ENCODE measurements at regions not wholly inside any gene's neighbourhood (a gene's known extent, or its start where the extent isn't known, plus 50 kb on each side); places are given as distances from the start of the nearest gene placed in this dataset.
"Not testable (repeated sequence)": the region's sequence is repeated elsewhere in the genome, so short reads cannot be mapped to it uniquely, and the experiment has no call there.

DNA sequence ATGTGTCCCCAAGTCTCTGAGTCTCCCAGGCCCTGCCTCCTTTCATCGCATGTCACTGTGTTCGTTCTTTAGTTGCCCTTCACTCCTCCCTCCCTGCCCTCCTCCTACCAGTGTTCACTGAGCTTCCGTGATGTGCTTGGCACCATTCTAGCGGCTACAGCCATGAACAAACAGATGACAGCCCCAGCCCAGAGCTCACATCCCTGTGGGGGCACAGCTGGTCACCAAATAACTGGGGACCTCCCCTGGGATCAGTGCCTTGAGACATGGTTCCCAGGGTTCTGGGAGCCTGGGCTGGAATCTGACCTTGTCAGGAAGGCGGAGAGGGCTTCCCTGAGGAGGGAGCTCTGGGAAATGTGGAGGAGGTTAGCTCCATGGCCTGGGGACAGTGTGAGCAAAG lies 320.7 kb downstream of the PTPRU start:
- H3K27me3 Mint-ChIP-seq: no peaks in the 10 kb centered on the region
- intact Hi-C loops (cut with micrococcal nuclease): no loop called here
- no peaks in the 10 kb centered on the region for H3K4me1 Mint-ChIP-seq (ENCODE audit: low read depth)
- no peaks in the 10 kb centered on the region for H3K36me3 Mint-ChIP-seq (ENCODE audit: low read depth)
- peaks cover under 1% of the 10 kb centered on the region for H3K9me3 Mint-ChIP-seq
- H3K27ac Mint-ChIP-seq: no peak overlapping the region
- H3K4me3 Mint-ChIP-seq: no peak overlapping the region

DNA sequence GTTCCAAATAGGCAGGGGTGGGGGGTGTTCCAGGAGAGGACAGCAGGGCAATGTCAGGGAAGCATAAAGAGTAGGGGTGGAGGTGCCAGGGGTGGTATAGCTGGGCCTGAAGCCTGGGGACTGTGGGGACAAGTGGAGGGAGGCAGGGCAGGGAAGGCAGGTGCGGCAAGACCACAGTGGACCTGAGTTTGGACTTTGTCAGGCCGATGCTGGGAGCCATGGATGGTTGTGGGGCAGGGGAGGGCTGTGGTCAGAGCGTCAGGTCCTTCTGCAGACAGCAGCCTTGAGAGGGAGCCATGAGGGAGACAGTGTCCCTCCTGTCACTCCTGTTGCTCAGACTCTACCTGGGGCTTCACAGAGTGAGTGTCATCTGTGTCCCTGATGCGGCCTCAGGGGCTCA lies 320.3 kb downstream of the PTPRU start:
- intact Hi-C loops (cut with micrococcal nuclease): no loop called here
- no peak overlapping the region for H3K4me3 Mint-ChIP-seq
- H3K27ac Mint-ChIP-seq: no peak overlapping the region
- no peaks in the 10 kb centered on the region for H3K27me3 Mint-ChIP-seq
- no peaks in the 10 kb centered on the region for H3K36me3 Mint-ChIP-seq (ENCODE audit: low read depth)
- H3K9me3 Mint-ChIP-seq: no peaks in the 10 kb centered on the region
- H3K4me1 Mint-ChIP-seq (ENCODE audit: low read depth): no peaks in the 10 kb centered on the region

DNA sequence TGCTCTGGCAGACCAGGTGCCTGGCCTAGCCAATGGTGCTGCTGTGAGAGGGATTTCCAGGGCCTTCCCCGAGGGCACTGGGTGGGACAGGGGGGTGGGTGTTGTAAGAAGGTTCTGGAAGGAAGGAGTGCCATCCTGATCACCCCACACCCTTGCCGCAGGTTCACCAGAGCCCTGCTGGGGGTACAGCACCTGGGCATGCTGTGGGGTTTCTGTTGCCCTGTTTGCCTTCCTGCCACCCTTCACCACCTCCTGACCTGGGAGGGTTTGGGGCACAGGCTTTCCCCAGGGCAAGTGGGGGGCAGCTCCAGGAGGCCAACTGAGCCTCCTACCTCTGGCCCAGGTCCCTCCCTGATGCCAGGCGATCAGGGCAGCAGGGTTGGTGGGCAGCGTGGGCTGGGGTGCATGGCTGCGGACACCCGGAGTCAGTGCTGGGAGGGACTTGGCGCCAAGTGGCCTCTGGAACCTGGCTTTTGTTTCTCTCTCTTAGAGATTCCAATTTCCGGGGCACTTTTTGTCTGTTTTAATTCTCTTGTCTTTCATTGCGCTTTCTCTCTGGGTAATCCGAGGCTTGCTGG lies 318.8 kb downstream of the PTPRU start:
- H3K27ac Mint-ChIP-seq: no peak overlapping the region
- H3K27me3 Mint-ChIP-seq: no peaks in the 10 kb centered on the region
- no peaks in the 10 kb centered on the region for H3K4me1 Mint-ChIP-seq (ENCODE audit: low read depth)
- no peaks in the 10 kb centered on the region for H3K36me3 Mint-ChIP-seq (ENCODE audit: low read depth)
- no peaks in the 10 kb centered on the region for H3K9me3 Mint-ChIP-seq
- H3K4me3 Mint-ChIP-seq: no peak overlapping the region
- intact Hi-C loops (cut with micrococcal nuclease): no loop called here

DNA sequence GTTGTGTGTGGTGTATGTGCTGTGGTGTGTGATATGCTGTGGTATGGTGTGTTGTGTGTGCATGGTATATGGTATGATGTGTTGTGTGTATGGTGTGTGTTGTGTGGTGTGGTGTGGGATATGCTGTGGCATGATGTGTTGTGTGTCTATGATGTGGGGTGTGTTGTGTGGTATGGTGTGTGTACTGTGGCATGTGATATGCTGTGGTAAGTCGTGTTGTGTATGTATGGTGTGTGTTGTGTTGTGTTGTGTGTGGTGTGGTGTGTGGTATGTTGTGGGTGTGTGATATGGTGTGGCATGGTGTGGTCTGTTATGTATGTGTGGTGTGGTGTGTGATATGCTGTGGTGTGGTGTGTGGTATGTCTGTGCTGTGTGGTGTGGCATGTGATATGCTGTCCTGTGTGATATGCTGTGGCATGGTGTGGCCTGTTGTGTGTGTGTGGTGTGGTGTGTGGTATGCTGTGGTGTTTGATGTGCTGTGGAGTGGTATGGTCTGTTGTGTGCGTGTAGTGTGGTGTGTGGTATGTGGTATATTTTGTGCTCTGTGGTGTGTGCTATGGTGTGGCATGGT lies 318.0 kb downstream of the PTPRU start:
- Mint-ChIP-seq H3K36me3 (ENCODE audit: low read depth) (no peaks in the 10 kb centered on the region), H3K27ac (no peak overlapping the region), H3K27me3 (no peaks in the 10 kb centered on the region), H3K9me3 (no peaks in the 10 kb centered on the region), H3K4me3 (no peak overlapping the region), H3K4me1 (ENCODE audit: low read depth) (no peaks in the 10 kb centered on the region)
- intact Hi-C loops (cut with micrococcal nuclease): no loop called here

DNA sequence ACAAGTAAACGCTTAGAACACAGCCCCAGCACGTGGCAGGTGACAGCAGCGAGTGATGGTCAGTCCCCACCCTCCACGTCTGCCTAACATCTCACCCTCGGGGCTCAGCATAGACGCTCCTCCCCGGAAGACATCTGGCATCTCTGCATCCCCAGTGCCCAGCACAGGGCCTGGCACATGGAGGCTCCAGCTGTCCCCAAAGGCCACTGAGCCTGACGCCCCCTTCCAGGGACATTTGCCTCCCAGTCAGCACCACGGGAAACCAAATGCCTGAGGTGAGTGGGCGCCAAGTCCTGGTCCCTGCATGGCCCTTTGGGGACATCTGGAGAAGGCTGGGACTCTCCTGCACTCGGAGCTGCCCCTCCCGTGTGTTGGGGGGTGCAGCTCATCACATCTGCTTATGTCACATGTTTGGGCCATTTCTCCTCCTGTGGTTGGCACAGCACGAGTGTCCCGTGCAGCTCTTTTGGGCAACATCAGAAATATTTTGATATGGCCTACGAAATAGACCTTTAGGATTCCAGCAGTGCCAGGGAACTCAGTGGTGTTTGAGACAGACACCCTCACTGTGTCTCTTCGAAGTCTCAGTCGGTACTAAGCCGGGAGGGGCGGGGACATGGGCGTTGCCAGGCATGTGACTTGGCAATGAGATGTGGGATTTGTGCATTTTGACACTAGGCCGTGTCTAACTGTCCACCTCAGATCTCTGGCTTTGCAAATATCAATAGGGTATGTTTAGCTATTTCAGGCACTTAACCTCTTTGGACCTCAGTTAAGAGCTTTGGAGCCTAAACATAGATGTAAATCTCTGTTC lies 315.0 kb downstream of the PTPRU start:
- Mint-ChIP-seq H3K36me3 (ENCODE audit: low read depth) (no peaks in the 10 kb centered on the region), H3K27me3 (no peaks in the 10 kb centered on the region), H3K4me1 (ENCODE audit: low read depth) (no peaks in the 10 kb centered on the region), H3K9me3 (no peaks in the 10 kb centered on the region), H3K4me3 (no peak overlapping the region), H3K27ac (no peak overlapping the region)
- intact Hi-C loops (cut with micrococcal nuclease): no loop called here

DNA sequence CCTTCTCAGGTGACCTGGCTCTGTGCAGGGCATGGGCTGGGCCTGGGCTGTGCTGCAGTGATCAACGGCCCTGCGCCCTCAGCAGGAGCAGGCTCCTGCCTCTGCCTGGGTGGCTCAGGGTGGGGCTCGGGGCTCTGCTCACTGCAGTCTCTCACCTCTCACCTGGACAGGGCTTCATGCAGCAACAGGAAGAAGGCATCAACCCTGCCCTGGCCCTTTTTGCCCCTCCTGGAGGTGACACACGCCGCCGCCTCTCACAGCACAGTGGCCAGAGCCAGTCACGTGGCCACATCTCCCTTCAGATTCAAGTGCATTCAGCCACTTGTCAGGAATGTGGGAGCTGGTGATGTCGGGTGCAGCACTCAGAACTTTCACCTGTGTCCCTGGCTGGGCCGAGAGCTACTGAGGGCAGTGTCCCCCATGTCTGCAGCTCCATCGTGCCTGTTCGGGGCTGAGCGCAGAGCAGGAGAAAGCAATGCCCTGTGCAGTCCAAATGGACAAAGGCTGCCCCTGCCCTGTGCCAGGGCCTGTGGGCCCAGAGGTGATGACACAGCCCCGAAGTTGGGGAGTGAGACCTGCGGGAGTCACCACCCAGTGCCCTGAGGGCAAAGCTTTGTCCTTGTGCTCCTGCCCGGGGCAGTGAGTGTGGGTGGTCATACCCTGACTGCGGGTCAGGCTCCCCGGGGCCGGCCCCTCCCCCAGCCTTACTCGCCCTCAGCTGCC lies 314.0 kb downstream of the PTPRU start:
- H3K4me3 Mint-ChIP-seq: no peak overlapping the region
- H3K4me1 Mint-ChIP-seq (ENCODE audit: low read depth): no peaks in the 10 kb centered on the region
- H3K36me3 Mint-ChIP-seq (ENCODE audit: low read depth): no peaks in the 10 kb centered on the region
- intact Hi-C loops (cut with micrococcal nuclease): no loop called here
- no peaks in the 10 kb centered on the region for H3K27me3 Mint-ChIP-seq
- H3K9me3 Mint-ChIP-seq: no peaks in the 10 kb centered on the region
- no peak overlapping the region for H3K27ac Mint-ChIP-seq

DNA sequence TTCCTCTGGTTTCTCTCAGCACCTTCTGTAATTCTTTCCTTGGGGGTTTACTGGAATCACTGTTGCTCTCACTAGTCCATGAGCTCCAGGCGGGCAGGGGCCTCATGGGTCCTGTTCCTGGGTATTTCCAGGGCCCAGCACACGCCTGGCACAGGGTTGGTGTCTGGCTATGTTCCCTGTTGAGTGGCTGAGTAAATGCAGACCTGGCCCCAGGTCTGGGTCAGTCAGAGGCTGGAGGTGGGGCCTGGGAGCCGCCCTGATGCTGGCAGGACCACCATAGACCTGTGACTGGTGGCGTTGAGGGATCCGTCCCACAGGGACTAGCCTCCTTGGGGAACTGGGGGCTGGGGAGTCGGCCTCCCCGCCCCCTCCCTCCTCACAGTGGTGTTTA lies 313.4 kb downstream of the PTPRU start:
- H3K27ac Mint-ChIP-seq; H3K36me3 Mint-ChIP-seq (ENCODE audit: low read depth); H3K4me1 Mint-ChIP-seq (ENCODE audit: low read depth); H3K9me3 Mint-ChIP-seq; intact Hi-C loops (cut with micrococcal nuclease); H3K4me3 Mint-ChIP-seq; H3K27me3 Mint-ChIP-seq: not testable (repeated sequence)

DNA sequence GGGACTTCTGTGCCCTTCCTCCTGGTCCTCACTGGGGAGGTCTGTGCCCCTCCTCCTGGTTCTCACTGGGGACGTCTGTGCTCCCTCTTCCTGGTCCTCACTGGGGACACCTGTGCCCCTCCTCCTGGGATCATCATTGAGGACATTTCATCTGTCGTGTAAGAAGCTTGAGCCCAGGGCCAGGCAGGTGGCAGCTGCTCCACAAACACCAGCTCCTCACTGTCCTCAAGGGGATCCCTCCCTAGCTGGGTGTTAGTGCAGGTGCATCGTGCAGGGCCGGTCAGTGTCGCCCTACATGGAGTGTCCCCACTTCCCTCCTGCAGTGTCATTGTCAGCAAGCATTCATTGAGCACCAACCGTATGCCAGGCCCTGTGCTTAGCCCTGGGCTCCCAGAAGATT lies 312.7 kb downstream of the PTPRU start:
- H3K9me3 Mint-ChIP-seq: no peaks in the 10 kb centered on the region
- no peaks in the 10 kb centered on the region for H3K4me1 Mint-ChIP-seq (ENCODE audit: low read depth)
- H3K4me3 Mint-ChIP-seq: no peak overlapping the region
- no peak overlapping the region for H3K27ac Mint-ChIP-seq
- no peaks in the 10 kb centered on the region for H3K27me3 Mint-ChIP-seq
- intact Hi-C loops (cut with micrococcal nuclease): no loop called here
- H3K36me3 Mint-ChIP-seq (ENCODE audit: low read depth): no peaks in the 10 kb centered on the region

DNA sequence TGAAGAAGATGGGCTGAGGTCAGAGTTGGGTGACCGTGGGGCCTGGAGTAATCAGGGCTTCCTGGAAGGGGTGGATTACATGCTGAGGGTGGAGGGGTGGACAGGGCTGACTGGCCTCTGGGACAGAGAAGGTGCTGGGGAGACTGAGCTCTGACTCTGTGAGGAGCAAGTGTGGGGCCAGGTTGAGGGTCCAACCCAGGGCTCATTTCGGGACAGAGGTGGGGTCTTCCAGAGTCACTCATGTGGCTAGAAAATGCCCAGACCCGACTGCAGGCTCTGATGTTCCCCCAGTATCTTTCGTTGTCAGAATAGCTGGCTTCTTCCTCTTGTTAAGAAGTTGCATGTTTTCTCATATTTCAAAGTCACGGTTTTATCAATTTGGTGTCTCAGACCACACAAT lies 311.8 kb downstream of the PTPRU start:
- Mint-ChIP-seq H3K36me3 (ENCODE audit: low read depth) (no peaks in the 10 kb centered on the region), H3K9me3 (no peaks in the 10 kb centered on the region), H3K4me3 (no peak overlapping the region), H3K4me1 (ENCODE audit: low read depth) (no peaks in the 10 kb centered on the region), H3K27me3 (no peaks in the 10 kb centered on the region), H3K27ac (no peak overlapping the region)
- intact Hi-C loops (cut with micrococcal nuclease): no loop called here

DNA sequence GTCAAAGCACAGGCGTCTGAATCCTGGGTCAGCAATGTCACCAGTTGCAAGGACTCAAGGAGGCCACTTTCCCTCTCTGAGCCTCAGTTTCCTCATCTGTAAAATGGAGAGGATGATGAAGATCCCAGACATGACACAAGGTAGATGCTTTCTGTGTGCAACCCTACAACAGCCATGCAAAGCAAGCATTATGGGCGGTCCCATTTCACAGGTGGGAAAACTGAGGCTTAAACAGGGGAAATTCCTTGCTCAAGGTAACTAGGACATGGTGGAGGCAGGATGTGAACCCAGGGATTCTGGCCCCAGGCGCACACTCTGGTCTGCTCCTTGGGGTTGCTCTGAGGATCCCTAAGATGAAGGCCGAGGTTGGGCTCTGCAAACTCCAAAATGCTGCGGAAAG lies 311.0 kb downstream of the PTPRU start:
- H3K4me3 Mint-ChIP-seq: no peak overlapping the region
- H3K4me1 Mint-ChIP-seq (ENCODE audit: low read depth): no peaks in the 10 kb centered on the region
- H3K9me3 Mint-ChIP-seq: no peaks in the 10 kb centered on the region
- no peaks in the 10 kb centered on the region for H3K36me3 Mint-ChIP-seq (ENCODE audit: low read depth)
- no peak overlapping the region for H3K27ac Mint-ChIP-seq
- intact Hi-C loops (cut with micrococcal nuclease): no loop called here
- no peaks in the 10 kb centered on the region for H3K27me3 Mint-ChIP-seq

DNA sequence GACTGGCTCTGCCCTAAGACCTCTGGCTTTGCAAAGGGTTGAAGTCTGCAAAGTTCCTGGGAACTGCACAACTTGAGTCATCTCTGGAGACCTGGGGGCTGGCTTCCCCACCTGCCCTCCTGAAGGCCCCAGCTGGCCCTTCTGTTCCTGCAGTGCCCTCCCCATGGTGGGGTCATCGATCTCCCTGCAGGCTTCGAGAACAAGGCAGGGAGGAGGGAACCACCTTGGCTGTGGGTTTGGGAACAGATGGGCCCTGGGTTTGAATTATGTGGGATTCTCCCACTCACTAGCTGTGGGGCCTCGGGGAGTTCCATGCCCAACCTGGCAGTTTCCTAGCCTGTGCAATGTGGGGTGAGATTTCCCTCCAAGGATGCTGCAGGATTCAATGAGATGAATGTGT lies 310.2 kb downstream of the PTPRU start:
- no peak overlapping the region for H3K27ac Mint-ChIP-seq
- no peaks in the 10 kb centered on the region for H3K9me3 Mint-ChIP-seq
- no peak overlapping the region for H3K4me3 Mint-ChIP-seq
- intact Hi-C loops (cut with micrococcal nuclease): no loop called here
- H3K4me1 Mint-ChIP-seq (ENCODE audit: low read depth): no peaks in the 10 kb centered on the region
- no peaks in the 10 kb centered on the region for H3K36me3 Mint-ChIP-seq (ENCODE audit: low read depth)
- no peaks in the 10 kb centered on the region for H3K27me3 Mint-ChIP-seq

DNA sequence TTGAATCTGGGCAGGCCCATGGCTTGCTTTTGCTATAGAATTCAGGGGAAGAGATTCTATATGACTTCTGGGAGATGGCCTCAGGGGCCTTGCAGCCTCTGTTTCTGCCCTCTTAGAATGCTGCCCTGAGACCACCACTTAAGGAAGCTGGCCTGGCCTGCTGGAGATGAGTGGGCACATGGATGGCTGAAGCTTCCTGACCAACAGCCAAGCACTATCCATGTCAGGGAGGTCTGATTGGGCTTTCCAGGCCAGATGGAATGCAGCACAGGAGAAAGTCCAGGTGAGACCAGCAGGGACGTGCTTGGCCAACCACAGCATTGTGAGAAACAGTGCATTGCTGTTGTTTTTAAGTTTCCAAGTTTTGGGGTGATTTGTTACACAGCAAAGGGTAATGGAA lies 308.1 kb downstream of the PTPRU start:
- Mint-ChIP-seq H3K27ac (no peak overlapping the region), H3K36me3 (ENCODE audit: low read depth) (no peaks in the 10 kb centered on the region)
- intact Hi-C loops (cut with micrococcal nuclease): no loop called here

DNA sequence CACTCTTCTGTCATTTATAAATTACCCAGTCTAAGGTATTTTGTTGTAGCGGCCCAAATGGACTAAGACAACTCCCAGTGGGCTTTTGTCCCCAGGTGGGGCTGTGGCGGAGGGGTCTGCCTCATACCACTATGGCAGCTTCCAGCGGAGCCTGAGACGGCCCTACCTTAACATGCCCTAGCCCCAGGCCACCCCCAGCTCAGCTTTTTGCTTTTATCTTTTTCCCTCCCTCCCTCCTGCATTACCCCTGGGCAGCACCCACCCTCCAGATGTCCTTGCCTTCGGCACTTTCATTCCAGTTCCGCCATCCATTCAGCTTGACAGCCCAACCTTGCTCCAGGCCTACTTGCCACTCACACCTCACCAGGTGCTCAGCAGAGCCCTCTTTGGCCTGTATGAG lies 307.3 kb downstream of the PTPRU start:
- intact Hi-C loops (cut with micrococcal nuclease): no loop called here
- H3K4me1 Mint-ChIP-seq (ENCODE audit: low read depth): no peaks in the 10 kb centered on the region
- H3K4me3 Mint-ChIP-seq: no peak overlapping the region
- H3K27me3 Mint-ChIP-seq: no peaks in the 10 kb centered on the region
- H3K27ac Mint-ChIP-seq: no peak overlapping the region
- H3K36me3 Mint-ChIP-seq (ENCODE audit: low read depth): no peaks in the 10 kb centered on the region
- no peaks in the 10 kb centered on the region for H3K9me3 Mint-ChIP-seq

More for the DNA sequence above, 308.1 kb downstream of the PTPRU start:
- Mint-ChIP-seq H3K9me3 (no peaks in the 10 kb centered on the region), H3K27me3 (no peaks in the 10 kb centered on the region), H3K4me3 (no peak overlapping the region), H3K4me1 (ENCODE audit: low read depth) (no peaks in the 10 kb centered on the region)

DNA sequence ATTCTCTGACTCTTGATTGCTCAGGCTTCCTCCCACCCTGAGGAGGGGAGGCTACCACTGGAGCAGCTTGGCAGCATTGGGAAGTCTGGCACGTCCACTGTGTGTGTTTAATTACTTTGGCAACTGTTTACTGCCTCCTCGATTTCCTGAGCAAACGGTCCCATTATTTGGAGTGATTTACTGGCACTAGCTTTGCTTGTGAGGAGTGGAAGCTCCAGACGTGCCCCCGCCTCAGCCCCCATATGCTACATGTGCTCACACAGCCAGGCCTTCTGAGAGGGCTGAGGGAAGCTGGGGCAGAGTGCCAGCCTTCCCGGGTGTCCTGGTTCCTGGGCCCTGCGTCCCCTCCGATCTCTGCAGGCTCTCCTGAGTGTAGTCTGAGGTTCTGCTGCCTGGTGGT lies 306.2 kb downstream of the PTPRU start:
- intact Hi-C loops (cut with micrococcal nuclease): no loop called here
- Mint-ChIP-seq H3K4me1 (ENCODE audit: low read depth) (no peaks in the 10 kb centered on the region), H3K27me3 (no peaks in the 10 kb centered on the region), H3K36me3 (ENCODE audit: low read depth) (no peaks in the 10 kb centered on the region), H3K9me3 (no peaks in the 10 kb centered on the region), H3K4me3 (no peak overlapping the region), H3K27ac (no peak overlapping the region)

Data from dendritic cell treated with granulocyte-macrophage colony-stimulating factor and Interleukin-4, amounts not matched to agents 40 ng/mL and 50 ng/mL, for 4 days (primary cell).